ENCODE measurements at regions not wholly inside any gene's neighbourhood (a gene's known extent, or its start where the extent isn't known, plus 50 kb on each side); places are given as distances from the start of the nearest gene placed in this dataset.

GRCh38 chr6:168242940-168243225 lies 76.7 kb downstream of the DACT2 start:
- 93 to 97% (median 95%) methylated on average over 5 to 8 of the region's 8 CpGs for WGBS, 5 donors
- H3K9me3 ChIP-seq = no peaks in the 10 kb centered on the region
- no peak for DNase-seq
- H3K27me3 ChIP-seq = peaks cover 0 to 4% (median 0%) of the 10 kb centered on the region in 3 donors
- H3K27ac ChIP-seq = no peak overlapping the region
- H3K36me3 ChIP-seq = no peaks in the 10 kb centered on the region
- TF ChIP-seq EP300 (IDR thresholded peaks at IDR 0.05) (no peak), CTCF (IDR thresholded peaks at IDR 0.05) (no peak), POLR2AphosphoS5 (IDR thresholded peaks at IDR 0.05) (no peak), POLR2A (IDR thresholded peaks at IDR 0.05) (no peak)
- intact Hi-C loops (cut with DNase I; ENCODE audit: low total_unique reads) = no loop called here
- peaks cover 6 to 11% (median 9%) of the 10 kb centered on the region in 4 donors for H3K4me1 ChIP-seq
- H3K4me3 ChIP-seq = no peak overlapping the region

- no peak for DNase-seq
- H3K4me3 ChIP-seq = no peak overlapping the region
- H3K4me1 ChIP-seq = peaks cover 2 to 6% (median 4%) of the 10 kb centered on the region in 4 donors
- WGBS, 5 donors = 82 to 96% (median 91%) methylated on average over 7 to 9 of the region's 9 CpGs
- no peak for TF ChIP-seq POLR2A (IDR thresholded peaks at IDR 0.05)
- no peak for TF ChIP-seq EP300 (IDR thresholded peaks at IDR 0.05)
- no peak for TF ChIP-seq POLR2AphosphoS5 (IDR thresholded peaks at IDR 0.05)
- TF ChIP-seq CTCF (IDR thresholded peaks at IDR 0.05) = no peak
- H3K36me3 ChIP-seq = no peaks in the 10 kb centered on the region
- H3K9me3 ChIP-seq = no peaks in the 10 kb centered on the region
- intact Hi-C loops (cut with DNase I; ENCODE audit: low total_unique reads) = no loop called here
- H3K27me3 ChIP-seq = peaks cover 0 to 4% (median 0%) of the 10 kb centered on the region in 3 donors
- no peak overlapping the region for H3K27ac ChIP-seq
Observed at GRCh38 chr6:168242111-168242939, 77.3 kb downstream of the DACT2 start.

DNA sequence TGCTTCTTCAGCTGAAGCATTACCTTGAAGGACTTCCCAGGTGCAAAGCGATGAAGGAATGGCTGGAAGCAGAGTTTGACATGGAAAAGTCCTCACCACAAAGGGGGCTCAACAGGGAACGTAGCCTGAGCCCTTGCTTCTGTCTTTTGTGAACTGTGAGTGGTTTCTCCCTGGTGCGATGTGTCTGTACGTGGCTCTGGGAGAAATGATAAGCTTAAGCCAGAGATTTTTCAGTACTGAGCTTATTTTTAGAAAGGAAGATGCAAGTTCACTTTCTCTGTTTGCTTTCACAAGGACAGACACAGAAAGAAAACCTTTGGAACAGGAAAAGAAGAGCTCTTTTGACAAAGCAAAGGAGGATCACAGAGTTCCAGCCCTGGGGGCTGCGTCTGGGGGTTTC lies 79.4 kb downstream of the DACT2 start:
- intact Hi-C loops (cut with DNase I; ENCODE audit: low total_unique reads) = no loop called here
- WGBS, 5 donors = 50 to 82% (median 80%) methylated on average over 4 to 5 of the region's 5 CpGs
- Histone ChIP-seq H3K27me3 (peaks cover 0 to 4% (median 0%) of the 10 kb centered on the region in 3 donors), H3K27ac (no peak overlapping the region), H3K4me3 (no peak overlapping the region), H3K36me3 (no peaks in the 10 kb centered on the region), H3K4me1 (peaks cover 0 to 4% (median 0%) of the 10 kb centered on the region in 4 donors), H3K9me3 (no peaks in the 10 kb centered on the region)
- TF ChIP-seq EP300 (IDR thresholded peaks at IDR 0.05) (no peak), POLR2AphosphoS5 (IDR thresholded peaks at IDR 0.05) (no peak), POLR2A (IDR thresholded peaks at IDR 0.05) (no peak), CTCF (IDR thresholded peaks at IDR 0.05) (no peak)
- no peak for DNase-seq

DNA sequence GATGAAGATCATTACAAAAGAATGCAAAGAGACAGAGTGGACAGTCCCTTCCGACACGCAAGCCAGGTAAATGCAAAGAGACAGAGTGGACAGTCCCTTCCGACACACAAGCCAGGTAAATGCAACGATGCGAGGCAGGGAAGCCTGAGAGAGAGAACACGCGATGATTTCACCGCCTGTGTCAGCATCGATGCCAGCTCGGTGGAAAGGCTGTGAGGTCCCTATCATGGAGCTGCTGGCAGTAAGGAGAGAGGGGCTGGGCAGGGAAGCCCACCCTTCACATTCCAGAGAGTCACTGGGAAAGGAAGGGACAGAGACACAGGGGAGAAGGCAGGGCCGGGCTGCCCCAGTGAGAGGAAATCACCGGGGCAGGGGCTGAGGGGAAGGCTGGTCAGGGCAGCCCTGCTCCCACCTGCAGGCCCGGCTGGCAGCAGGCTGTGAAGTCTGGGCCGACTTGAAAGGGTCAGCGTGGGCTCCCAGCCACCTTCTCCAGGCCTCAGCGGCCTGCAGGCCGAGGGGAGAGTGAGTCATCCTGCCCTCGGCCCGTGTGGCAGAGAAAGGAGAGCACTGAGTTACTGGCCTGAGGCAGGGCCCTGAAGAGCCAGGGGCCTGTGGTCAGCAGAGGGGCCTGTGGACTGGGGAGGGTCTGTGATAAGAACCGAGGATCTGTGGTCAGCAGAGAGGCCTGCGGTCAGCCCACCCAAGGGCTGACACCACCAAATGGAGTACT lies 80.4 kb downstream of the DACT2 start:
- Histone ChIP-seq H3K36me3 (no peaks in the 10 kb centered on the region), H3K27me3 (peaks cover 0 to 4% (median 0%) of the 10 kb centered on the region in 3 donors), H3K27ac (no peak overlapping the region), H3K9me3 (no peaks in the 10 kb centered on the region), H3K4me1 (no peaks in the 10 kb centered on the region), H3K4me3 (no peak overlapping the region)
- no peak for DNase-seq
- 61 to 87% (median 76%) methylated on average over 14 to 21 of the region's 21 CpGs for whole genome bisulfite sequencing, 5 donors
- TF ChIP-seq CTCF (IDR thresholded peaks at IDR 0.05) = no peak
- TF ChIP-seq POLR2AphosphoS5 (IDR thresholded peaks at IDR 0.05) = no peak
- TF ChIP-seq POLR2A (IDR thresholded peaks at IDR 0.05) = no peak
- TF ChIP-seq EP300 (IDR thresholded peaks at IDR 0.05) = no peak
- intact Hi-C loops (cut with DNase I; ENCODE audit: low total_unique reads) = no loop called here

Measured in stomach (tissue), 8 donors.